WTC11 (cell line): ENCODE measurements at regions not wholly inside any gene's neighbourhood (a gene's known extent, or its start where the extent isn't known, plus 50 kb on each side); places are given as distances from the start of the nearest gene placed in this dataset.

Experiments used
- ATAC-seq: fragments of 200-7000 bp; cut with Tn5 transposase; 2 replicates; pipeline ENCODE4 v1.10.0; 2021; ENCODE audit warnings: mild to moderate bottlenecking, moderate library complexity
- CTCF ChIA-PET: fragments of 300-600 bp; sonication (Branson Sonifier 250); formaldehyde crosslinking; loops from one replicate; lab custom pipeline; 2021; ENCODE audit warnings: antibody characterized with exemption; lab: Charles Lee
- POLR2A ChIA-PET: fragments of 350-600 bp; sonication (Branson Sonifier 250); formaldehyde crosslinking; loops from one replicate; lab custom pipeline; 2021; ENCODE audit warnings: antibody characterized with exemption; lab: Charles Lee
- DNase-seq: peaks from one replicate; pipeline ENCODE4 v3.0.0; 2021; ENCODE audit warnings: low spot score
- H3K27ac Mint-ChIP-seq: 2 replicates; pipeline ENCODE4 v1.8.0; 2021; ENCODE audit warnings: mixed read lengths
- H3K27me3 Mint-ChIP-seq: 2 replicates; pipeline ENCODE4 v1.8.0; 2021; ENCODE audit warnings: low read depth, mild to moderate bottlenecking, moderate library complexity, mixed read lengths
- H3K36me3 Mint-ChIP-seq: 2 replicates; pipeline ENCODE4 v1.8.0; 2021; ENCODE audit warnings: mixed read lengths
- H3K4me1 Mint-ChIP-seq: 2 replicates; pipeline ENCODE4 v1.8.0; 2022; ENCODE audit warnings: mixed read lengths
- H3K4me3 Mint-ChIP-seq: 2 replicates; pipeline ENCODE4 v1.8.0; 2021; ENCODE audit warnings: mild to moderate bottlenecking, moderate library complexity, mixed read lengths
- H3K9me3 Mint-ChIP-seq: 2 replicates; pipeline ENCODE4 v1.8.0; 2021; ENCODE audit warnings: mixed read lengths
- ELF4 ChIP-seq: sonication (generic); formaldehyde crosslinking; IDR thresholded peaks from 2 replicates; pipeline ENCODE4 v1.8.1; 2022; ENCODE audit warnings: low read depth, mild to moderate bottlenecking, moderate library complexity, missing genetic modification reagents
- ERG ChIP-seq: fragments of 250-450 bp; sonication (Bioruptor Pico); IDR thresholded peaks from 2 replicates; pipeline ENCODE4 v1.8.0; 2021; ENCODE audit warnings: mild to moderate bottlenecking
- FOXJ3 ChIP-seq: sonication (generic); formaldehyde crosslinking; IDR thresholded peaks from 2 replicates; pipeline ENCODE4 v1.9.0; 2021; ENCODE audit warnings: missing genetic modification reagents, mild to moderate bottlenecking, borderline replicate concordance
- FOXK1 ChIP-seq: sonication (generic); formaldehyde crosslinking; IDR thresholded peaks from 2 replicates; pipeline ENCODE4 v1.8.0; 2022; ENCODE audit warnings: mild to moderate bottlenecking, moderate library complexity, missing genetic modification reagents
- NR1H2 ChIP-seq: sonication (generic); formaldehyde crosslinking; IDR thresholded peaks from 2 replicates; pipeline ENCODE4 v1.9.0; 2021; ENCODE audit warnings: mild to moderate bottlenecking, moderate library complexity, missing genetic modification reagents
- NR3C1 ChIP-seq: sonication (generic); formaldehyde crosslinking; conservative IDR thresholded peaks from 2 replicates; pipeline ENCODE4 v1.8.1; 2023; ENCODE audit warnings: low read depth, mild to moderate bottlenecking, missing genetic modification reagents
- PREB ChIP-seq: sonication (generic); formaldehyde crosslinking; IDR thresholded peaks from 2 replicates; pipeline ENCODE4 v1.8.1; 2022; ENCODE audit warnings: mild to moderate bottlenecking, missing genetic modification reagents, moderate library complexity, borderline replicate concordance
- SMAD3 ChIP-seq: sonication (generic); formaldehyde crosslinking; IDR thresholded peaks from 2 replicates; pipeline ENCODE4 v1.8.0; 2022; ENCODE audit warnings: missing genetic modification reagents, mild to moderate bottlenecking, borderline replicate concordance
- SP1 ChIP-seq: sonication (generic); formaldehyde crosslinking; conservative IDR thresholded peaks from 2 replicates; pipeline ENCODE4 v1.8.1; 2022; ENCODE audit warnings: missing genetic modification reagents
- ZBTB43 ChIP-seq: sonication (generic); formaldehyde crosslinking; IDR thresholded peaks from 2 replicates; pipeline ENCODE4 v1.8.1; 2023; ENCODE audit warnings: mild to moderate bottlenecking, missing genetic modification reagents
- TF ChIP-seq, protein P1 (sequence below): sonication (generic); formaldehyde crosslinking; IDR thresholded peaks from 2 replicates; pipeline ENCODE4 v1.8.1; 2023; ENCODE audit warnings: mild to moderate bottlenecking, missing genetic modification reagents, moderate library complexity
- TF ChIP-seq, protein P2 (sequence below): sonication (generic); formaldehyde crosslinking; IDR thresholded peaks from 2 replicates; pipeline ENCODE4 v1.8.0; 2023; ENCODE audit warnings: missing genetic modification reagents
- TF ChIP-seq, protein P3 (sequence below): sonication (generic); formaldehyde crosslinking; IDR thresholded peaks from 2 replicates; pipeline ENCODE4 v1.8.1; 2023; ENCODE audit warnings: mild to moderate bottlenecking, missing genetic modification reagents
- TF ChIP-seq, protein P4 (sequence below): sonication (generic); formaldehyde crosslinking; IDR thresholded peaks from 2 replicates; pipeline ENCODE4 v1.8.1; 2022; ENCODE audit warnings: low read depth, missing genetic modification reagents, borderline replicate concordance

- ChIA-PET POLR2A (no interaction called here), CTCF (no interaction called here)
- Mint-ChIP-seq H3K27me3 (peaks cover 9% of the 10 kb centered on the region), H3K4me1 (peaks cover 44% of the 10 kb centered on the region), H3K36me3 (no peaks in the 10 kb centered on the region), H3K27ac (0 out of 2 replicates have a peak overlapping the region, but pooled peaks have one; percentile 63), H3K4me3 (no peak overlapping the region), H3K9me3 (no peaks in the 10 kb centered on the region)
- no peak for TF ChIP-seq FOXJ3
- no peak for TF ChIP-seq SMAD3 (CRISPR knock-in tag)
- TF ChIP-seq, protein P1, sequence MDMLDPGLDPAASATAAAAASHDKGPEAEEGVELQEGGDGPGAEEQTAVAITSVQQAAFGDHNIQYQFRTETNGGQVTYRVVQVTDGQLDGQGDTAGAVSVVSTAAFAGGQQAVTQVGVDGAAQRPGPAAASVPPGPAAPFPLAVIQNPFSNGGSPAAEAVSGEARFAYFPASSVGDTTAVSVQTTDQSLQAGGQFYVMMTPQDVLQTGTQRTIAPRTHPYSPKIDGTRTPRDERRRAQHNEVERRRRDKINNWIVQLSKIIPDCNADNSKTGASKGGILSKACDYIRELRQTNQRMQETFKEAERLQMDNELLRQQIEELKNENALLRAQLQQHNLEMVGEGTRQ (CRISPR knock-in tag), result no peak
- no peak for TF ChIP-seq ZBTB43 (CRISPR knock-in tag)
- TF ChIP-seq SP1 (CRISPR knock-in tag), result no peak
- TF ChIP-seq, protein P2, sequence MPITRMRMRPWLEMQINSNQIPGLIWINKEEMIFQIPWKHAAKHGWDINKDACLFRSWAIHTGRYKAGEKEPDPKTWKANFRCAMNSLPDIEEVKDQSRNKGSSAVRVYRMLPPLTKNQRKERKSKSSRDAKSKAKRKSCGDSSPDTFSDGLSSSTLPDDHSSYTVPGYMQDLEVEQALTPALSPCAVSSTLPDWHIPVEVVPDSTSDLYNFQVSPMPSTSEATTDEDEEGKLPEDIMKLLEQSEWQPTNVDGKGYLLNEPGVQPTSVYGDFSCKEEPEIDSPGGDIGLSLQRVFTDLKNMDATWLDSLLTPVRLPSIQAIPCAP (CRISPR knock-in tag), result no peak
- no peak for TF ChIP-seq NR1H2
- no peak for TF ChIP-seq ELF4
- TF ChIP-seq, protein P3, sequence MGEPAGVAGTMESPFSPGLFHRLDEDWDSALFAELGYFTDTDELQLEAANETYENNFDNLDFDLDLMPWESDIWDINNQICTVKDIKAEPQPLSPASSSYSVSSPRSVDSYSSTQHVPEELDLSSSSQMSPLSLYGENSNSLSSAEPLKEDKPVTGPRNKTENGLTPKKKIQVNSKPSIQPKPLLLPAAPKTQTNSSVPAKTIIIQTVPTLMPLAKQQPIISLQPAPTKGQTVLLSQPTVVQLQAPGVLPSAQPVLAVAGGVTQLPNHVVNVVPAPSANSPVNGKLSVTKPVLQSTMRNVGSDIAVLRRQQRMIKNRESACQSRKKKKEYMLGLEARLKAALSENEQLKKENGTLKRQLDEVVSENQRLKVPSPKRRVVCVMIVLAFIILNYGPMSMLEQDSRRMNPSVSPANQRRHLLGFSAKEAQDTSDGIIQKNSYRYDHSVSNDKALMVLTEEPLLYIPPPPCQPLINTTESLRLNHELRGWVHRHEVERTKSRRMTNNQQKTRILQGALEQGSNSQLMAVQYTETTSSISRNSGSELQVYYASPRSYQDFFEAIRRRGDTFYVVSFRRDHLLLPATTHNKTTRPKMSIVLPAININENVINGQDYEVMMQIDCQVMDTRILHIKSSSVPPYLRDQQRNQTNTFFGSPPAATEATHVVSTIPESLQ (CRISPR knock-in tag), result no peak
- no peak for TF ChIP-seq PREB
- no peak for DNase-seq
- ATAC-seq, result no peak
Measured at GRCh38 chr4:1576304-1576960, 107.7 kb downstream of the FAM53A start.

DNA sequence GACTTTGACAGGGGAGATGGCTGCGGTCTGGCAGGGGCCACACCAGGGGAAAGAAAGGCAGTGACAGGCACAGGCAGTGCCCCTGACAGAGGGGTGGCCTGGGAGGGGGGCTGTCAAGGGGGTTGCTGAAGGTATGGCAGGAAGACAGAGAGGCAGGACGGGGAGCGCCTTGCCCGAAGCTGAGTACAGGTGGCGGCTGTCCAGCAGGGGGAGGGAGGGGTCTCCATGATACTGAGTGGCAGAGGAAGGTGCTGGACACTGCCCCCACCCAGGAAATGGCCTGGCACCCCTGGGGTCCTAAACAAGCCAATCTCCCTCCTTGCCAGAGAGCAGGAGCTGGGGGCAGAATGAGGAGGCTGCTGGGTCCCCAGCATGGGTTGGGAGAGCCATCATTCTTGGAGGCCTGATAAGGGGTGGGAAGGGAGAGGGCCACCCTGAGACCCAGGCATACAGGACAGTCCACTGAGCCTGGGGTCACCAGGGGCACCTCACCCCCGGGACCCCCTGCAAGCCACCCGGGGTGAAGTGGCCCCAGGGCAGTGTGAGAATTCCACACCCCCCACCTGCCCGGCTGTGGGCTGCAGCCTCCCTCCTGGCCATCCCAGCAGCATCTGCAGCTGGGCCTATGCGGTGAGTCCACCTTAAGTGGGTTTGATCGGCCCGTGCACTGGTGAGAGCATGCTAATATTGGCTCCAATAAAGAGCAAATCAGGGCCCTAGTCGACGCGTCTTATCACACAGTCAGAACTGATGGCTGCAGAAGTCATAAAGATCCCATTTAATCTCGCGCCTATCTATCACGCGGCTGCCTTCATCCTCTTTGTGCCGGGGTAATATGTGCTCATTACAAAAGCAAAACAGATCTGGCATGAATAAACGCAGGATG, 108.5 kb downstream of the FAM53A start:
- Mint-ChIP-seq H3K4me3 (no peak overlapping the region), H3K36me3 (no peaks in the 10 kb centered on the region), H3K4me1 (peaks cover 43% of the 10 kb centered on the region)
- DNase-seq, result no peak
- CTCF ChIA-PET, result interaction anchor here (0.6 kb wide), 1 partner anchor 17 kb away, joined by 3 read pairs; no protein-coding TSS in a partner anchor
- TF ChIP-seq NR3C1 (CRISPR knock-in tag), result no peak
- TF ChIP-seq, protein P4, sequence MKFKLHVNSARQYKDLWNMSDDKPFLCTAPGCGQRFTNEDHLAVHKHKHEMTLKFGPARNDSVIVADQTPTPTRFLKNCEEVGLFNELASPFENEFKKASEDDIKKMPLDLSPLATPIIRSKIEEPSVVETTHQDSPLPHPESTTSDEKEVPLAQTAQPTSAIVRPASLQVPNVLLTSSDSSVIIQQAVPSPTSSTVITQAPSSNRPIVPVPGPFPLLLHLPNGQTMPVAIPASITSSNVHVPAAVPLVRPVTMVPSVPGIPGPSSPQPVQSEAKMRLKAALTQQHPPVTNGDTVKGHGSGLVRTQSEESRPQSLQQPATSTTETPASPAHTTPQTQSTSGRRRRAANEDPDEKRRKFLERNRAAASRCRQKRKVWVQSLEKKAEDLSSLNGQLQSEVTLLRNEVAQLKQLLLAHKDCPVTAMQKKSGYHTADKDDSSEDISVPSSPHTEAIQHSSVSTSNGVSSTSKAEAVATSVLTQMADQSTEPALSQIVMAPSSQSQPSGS (CRISPR knock-in tag), result no peak
- TF ChIP-seq SMAD3 (CRISPR knock-in tag), result no peak
- no peak for TF ChIP-seq FOXK1 (CRISPR knock-in tag)
- no peak for TF ChIP-seq ERG (CRISPR knock-in tag)
- TF ChIP-seq, all 79 proteins: peak for 0
- no peaks in the 10 kb centered on the region for H3K9me3 Mint-ChIP-seq
- H3K27ac Mint-ChIP-seq, result 0 out of 2 replicates have a peak overlapping the region, but pooled peaks have one; percentile 63
- ATAC-seq, result no peak
- POLR2A ChIA-PET, result no interaction called here
- peaks cover 9% of the 10 kb centered on the region for H3K27me3 Mint-ChIP-seq
